ENCODE measurements at regions not wholly inside any gene's neighbourhood (a gene's known extent, or its start where the extent isn't known, plus 50 kb on each side); places are given as distances from the start of the nearest gene placed in this dataset.

GRCh38 chr11:71352748-71353147, 95.4 kb downstream of the DHCR7 start:
- WGBS (ENCODE audit: insufficient coverage) = 70% methylated on average over 5 of the region's 6 CpGs
- intact Hi-C loops (cut with micrococcal nuclease) = no loop called here
- peaks cover 0 to 11% (median 1%) of the 10 kb centered on the region in 4 experiments for H3K27me3 ChIP-seq (replicated peaks in 1 of 4; ENCODE audit: control extremely low read depth in 1 of 4, control insufficient read depth in 3 of 4, insufficient read depth in 4 of 4, low read length in 3 of 4)

GRCh38 chr11:71352226-71352625, 96.0 kb downstream of the DHCR7 start:
- Histone ChIP-seq H4K20me1 (ENCODE audit: control insufficient read depth, insufficient read depth, low read length, poor library complexity, severe bottlenecking) (no peaks in the 10 kb centered on the region), H3K4me1 (ENCODE audit: control insufficient read depth in 2 of 2, insufficient read depth in 2 of 2, low read length in 2 of 2) (no peaks in the 10 kb centered on the region), H3K4me2 (replicated peaks; ENCODE audit: low read depth, low read length, poor library complexity, severe bottlenecking) (no peak overlapping the region), H3K9me3 (ENCODE audit: control extremely low read depth in 1 of 3, control insufficient read depth in 2 of 3, insufficient read depth in 1 of 3, low read length in 2 of 3) (peaks cover 0 to 6% (median 0%) of the 10 kb centered on the region in 3 donors), H2AFZ (ENCODE audit: insufficient read depth, low read depth, low read length, poor library complexity, severe bottlenecking) (no peak overlapping the region), H3K27me3 (replicated peaks in 1 of 4; ENCODE audit: control extremely low read depth in 1 of 4, control insufficient read depth in 3 of 4, insufficient read depth in 4 of 4, low read length in 3 of 4) (peaks cover 0 to 7% (median 1%) of the 10 kb centered on the region in 4 experiments), H3K27ac (ENCODE audit: low read length in 2 of 2) (no peak overlapping the region), H3K4me3 (ENCODE audit: control extremely low read depth in 1 of 5, extremely low read depth in 1 of 5, insufficient read depth in 1 of 5, low read depth in 2 of 5, low read length in 4 of 5) (no peak overlapping the region), H3K36me3 (replicated peaks in 1 of 2; ENCODE audit: control extremely low read depth in 1 of 2, control insufficient read depth in 1 of 2, extremely low read depth in 1 of 2, insufficient read depth in 2 of 2, low read length in 1 of 2) (no peaks in the 10 kb centered on the region), H3K79me2 (ENCODE audit: control insufficient read depth, insufficient read depth, low read length) (no peaks in the 10 kb centered on the region), H3K9ac (ENCODE audit: low read length) (no peak overlapping the region)
- Mint-ChIP-seq H3K9me3 (ENCODE audit: insufficient read depth) (no peaks in the 10 kb centered on the region), H3K4me3 (no peak overlapping the region), H3K4me1 (no peaks in the 10 kb centered on the region), H3K27me3 (peaks cover 36% of the 10 kb centered on the region), H3K27ac (no peak overlapping the region)
- TF ChIP-seq CTCF (IDR thresholded peaks at IDR 0.05) (no peak), EZH2 (IDR thresholded peaks at IDR 0.05; ENCODE audit: borderline replicate concordance, insufficient read depth, low read depth, low read length, poor library complexity, severe bottlenecking) (no peak)
- intact Hi-C loops (cut with micrococcal nuclease) = no loop called here
- WGBS (ENCODE audit: insufficient coverage) = 78% methylated on average over 6 of the region's 8 CpGs
- DNase-seq (no peak), ATAC-seq (ENCODE audit: low read depth) (no peak)
- ChIA-PET CTCF (no interaction called here), POLR2A (no interaction called here)

More at GRCh38 chr11:71352748-71353147, 95.4 kb downstream of the DHCR7 start:
- no peaks in the 10 kb centered on the region for H3K79me2 ChIP-seq (ENCODE audit: control insufficient read depth, insufficient read depth, low read length)
- peaks cover 0 to 8% (median 0%) of the 10 kb centered on the region in 3 donors for H3K9me3 ChIP-seq (ENCODE audit: control extremely low read depth in 1 of 3, control insufficient read depth in 2 of 3, insufficient read depth in 1 of 3, low read length in 2 of 3)
- no peak for TF ChIP-seq EZH2 (IDR thresholded peaks at IDR 0.05; ENCODE audit: borderline replicate concordance, insufficient read depth, low read depth, low read length, poor library complexity, severe bottlenecking)
- TF ChIP-seq CTCF (IDR thresholded peaks at IDR 0.05) = no peak
- H4K20me1 ChIP-seq (ENCODE audit: control insufficient read depth, insufficient read depth, low read length, poor library complexity, severe bottlenecking) = no peaks in the 10 kb centered on the region
- peaks cover 32% of the 10 kb centered on the region for H3K27me3 Mint-ChIP-seq
- H3K4me3 Mint-ChIP-seq = no peak overlapping the region
- no peaks in the 10 kb centered on the region for H3K4me1 ChIP-seq (ENCODE audit: control insufficient read depth in 2 of 2, insufficient read depth in 2 of 2, low read length in 2 of 2)
- H3K27ac Mint-ChIP-seq = peak overlapping the region; percentile 26
- ChIA-PET CTCF (no interaction called here), POLR2A (no interaction called here)
- no peak overlapping the region for H3K4me3 ChIP-seq (ENCODE audit: control extremely low read depth in 1 of 5, extremely low read depth in 1 of 5, insufficient read depth in 1 of 5, low read depth in 2 of 5, low read length in 4 of 5)
- no peak for ATAC-seq (ENCODE audit: low read depth)
- no peaks in the 10 kb centered on the region for H3K36me3 ChIP-seq (replicated peaks in 1 of 2; ENCODE audit: control extremely low read depth in 1 of 2, control insufficient read depth in 1 of 2, extremely low read depth in 1 of 2, insufficient read depth in 2 of 2, low read length in 1 of 2)
- H3K9ac ChIP-seq (ENCODE audit: low read length) = no peak overlapping the region
- no peak overlapping the region for H3K4me2 ChIP-seq (replicated peaks; ENCODE audit: low read depth, low read length, poor library complexity, severe bottlenecking)
- no peak overlapping the region for H2AFZ ChIP-seq (ENCODE audit: insufficient read depth, low read depth, low read length, poor library complexity, severe bottlenecking)
- no peaks in the 10 kb centered on the region for H3K9me3 Mint-ChIP-seq (ENCODE audit: insufficient read depth)
- no peaks in the 10 kb centered on the region for H3K4me1 Mint-ChIP-seq
- H3K27ac ChIP-seq (ENCODE audit: low read length in 2 of 2) = no peak overlapping the region
- DNase-seq = no peak

Measured in B cell (primary cell).